ENCODE measurements at regions not wholly inside any gene's neighbourhood (a gene's known extent, or its start where the extent isn't known, plus 50 kb on each side); places are given as distances from the start of the nearest gene placed in this dataset.

DNA sequence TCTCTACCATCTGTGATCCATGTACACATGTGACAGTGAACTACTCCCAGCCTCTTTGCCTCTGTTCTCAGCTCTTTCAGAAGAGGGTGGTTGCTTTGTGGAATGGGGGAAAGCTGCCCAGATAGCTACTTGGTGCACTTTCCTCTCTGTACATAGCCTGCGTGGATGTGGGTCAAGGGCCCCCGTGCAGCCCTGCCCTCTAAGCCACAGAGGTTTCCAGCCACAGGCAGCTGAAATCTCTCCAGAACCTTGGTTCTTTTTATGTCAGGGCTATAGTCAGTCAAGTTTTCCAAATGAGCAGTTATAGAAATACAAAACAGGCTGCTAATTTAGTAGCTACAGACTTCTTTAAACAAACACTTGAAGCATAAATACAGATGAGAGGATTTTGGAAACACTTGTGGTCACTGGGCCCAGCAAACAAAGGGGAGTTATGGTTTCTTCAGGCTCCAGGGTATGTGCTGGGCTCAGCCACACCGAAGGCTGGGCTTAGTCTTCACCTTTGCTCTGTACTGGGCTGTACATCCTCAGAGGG lies 199.7 kb upstream of the ASIC2 start:
- H3K4me1 ChIP-seq (ENCODE audit: control insufficient read depth in 4 of 4, insufficient read depth in 4 of 4, low read length in 3 of 4) = no peaks in the 10 kb centered on the region
- H3K9ac ChIP-seq (ENCODE audit: low read depth in 1 of 2, low read length in 2 of 2) = no peak overlapping the region
- H3K27me3 ChIP-seq (ENCODE audit: control insufficient read depth in 4 of 4, insufficient read depth in 4 of 4, low read length in 3 of 4) = no peaks in the 10 kb centered on the region
- TF ChIP-seq JUND (IDR thresholded peaks at IDR 0.05) = no peak
- TF ChIP-seq, protein P1, sequence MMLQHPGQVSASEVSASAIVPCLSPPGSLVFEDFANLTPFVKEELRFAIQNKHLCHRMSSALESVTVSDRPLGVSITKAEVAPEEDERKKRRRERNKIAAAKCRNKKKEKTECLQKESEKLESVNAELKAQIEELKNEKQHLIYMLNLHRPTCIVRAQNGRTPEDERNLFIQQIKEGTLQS (IDR thresholded peaks at IDR 0.05) = no peak
- TF ChIP-seq YY1 (IDR thresholded peaks at IDR 0.05) = no peak
- TF ChIP-seq ZBTB33 (IDR thresholded peaks at IDR 0.05) = no peak
- H3K36me3 ChIP-seq (ENCODE audit: control insufficient read depth in 4 of 4, insufficient read depth in 3 of 4, low read depth in 1 of 4, low read length in 3 of 4) = no peaks in the 10 kb centered on the region
- no peaks in the 10 kb centered on the region for H3K9me3 ChIP-seq (ENCODE audit: control insufficient read depth in 4 of 4, low read length in 3 of 4)
- DNase-seq (ENCODE audit: low spot score) = no peak
- no peak overlapping the region for H3K27ac ChIP-seq (ENCODE audit: low read depth in 1 of 2, low read length in 2 of 2)
- WGBS = 64% methylated on average over 3 of the region's 3 CpGs
- no peak overlapping the region for H3K4me3 ChIP-seq (ENCODE audit: low read depth in 1 of 3, low read length in 3 of 3)

GRCh38 chr17:33493566-33493965 lies 200.5 kb upstream of the ASIC2 start:
- TF ChIP-seq RAD21 (IDR thresholded peaks at IDR 0.05) = no peak
- TF ChIP-seq YY1 (IDR thresholded peaks at IDR 0.05) = no peak
- TF ChIP-seq HNF4A (conservative IDR thresholded peaks at IDR 0.05) = no peak
- TF ChIP-seq FOXA2 (IDR thresholded peaks at IDR 0.05) = no peak
- no peak for TF ChIP-seq EGR1 (IDR thresholded peaks at IDR 0.05; ENCODE audit: low read depth in 2 of 2)
- TF ChIP-seq NR2F2 (IDR thresholded peaks at IDR 0.05) = no peak
- TF ChIP-seq GABPA (IDR thresholded peaks at IDR 0.05 in 1 of 2, conservative IDR thresholded peaks at IDR 0.05 in 1 of 2) = no peak
- no peak for TF ChIP-seq HNF4G (IDR thresholded peaks at IDR 0.05)
- no peak for TF ChIP-seq FOXA1 (IDR thresholded peaks at IDR 0.05)
- TF ChIP-seq, protein P2, sequence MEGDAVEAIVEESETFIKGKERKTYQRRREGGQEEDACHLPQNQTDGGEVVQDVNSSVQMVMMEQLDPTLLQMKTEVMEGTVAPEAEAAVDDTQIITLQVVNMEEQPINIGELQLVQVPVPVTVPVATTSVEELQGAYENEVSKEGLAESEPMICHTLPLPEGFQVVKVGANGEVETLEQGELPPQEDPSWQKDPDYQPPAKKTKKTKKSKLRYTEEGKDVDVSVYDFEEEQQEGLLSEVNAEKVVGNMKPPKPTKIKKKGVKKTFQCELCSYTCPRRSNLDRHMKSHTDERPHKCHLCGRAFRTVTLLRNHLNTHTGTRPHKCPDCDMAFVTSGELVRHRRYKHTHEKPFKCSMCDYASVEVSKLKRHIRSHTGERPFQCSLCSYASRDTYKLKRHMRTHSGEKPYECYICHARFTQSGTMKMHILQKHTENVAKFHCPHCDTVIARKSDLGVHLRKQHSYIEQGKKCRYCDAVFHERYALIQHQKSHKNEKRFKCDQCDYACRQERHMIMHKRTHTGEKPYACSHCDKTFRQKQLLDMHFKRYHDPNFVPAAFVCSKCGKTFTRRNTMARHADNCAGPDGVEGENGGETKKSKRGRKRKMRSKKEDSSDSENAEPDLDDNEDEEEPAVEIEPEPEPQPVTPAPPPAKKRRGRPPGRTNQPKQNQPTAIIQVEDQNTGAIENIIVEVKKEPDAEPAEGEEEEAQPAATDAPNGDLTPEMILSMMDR (IDR thresholded peaks at IDR 0.05; ENCODE audit: low read depth, low read length, missing input control) = no peak
- TF ChIP-seq TAF1 (conservative IDR thresholded peaks at IDR 0.05) = no peak
- TF ChIP-seq RXRA (IDR thresholded peaks at IDR 0.05) = no peak
- TF ChIP-seq, protein P1 (IDR thresholded peaks at IDR 0.05) = no peak
- TF ChIP-seq, protein P3, sequence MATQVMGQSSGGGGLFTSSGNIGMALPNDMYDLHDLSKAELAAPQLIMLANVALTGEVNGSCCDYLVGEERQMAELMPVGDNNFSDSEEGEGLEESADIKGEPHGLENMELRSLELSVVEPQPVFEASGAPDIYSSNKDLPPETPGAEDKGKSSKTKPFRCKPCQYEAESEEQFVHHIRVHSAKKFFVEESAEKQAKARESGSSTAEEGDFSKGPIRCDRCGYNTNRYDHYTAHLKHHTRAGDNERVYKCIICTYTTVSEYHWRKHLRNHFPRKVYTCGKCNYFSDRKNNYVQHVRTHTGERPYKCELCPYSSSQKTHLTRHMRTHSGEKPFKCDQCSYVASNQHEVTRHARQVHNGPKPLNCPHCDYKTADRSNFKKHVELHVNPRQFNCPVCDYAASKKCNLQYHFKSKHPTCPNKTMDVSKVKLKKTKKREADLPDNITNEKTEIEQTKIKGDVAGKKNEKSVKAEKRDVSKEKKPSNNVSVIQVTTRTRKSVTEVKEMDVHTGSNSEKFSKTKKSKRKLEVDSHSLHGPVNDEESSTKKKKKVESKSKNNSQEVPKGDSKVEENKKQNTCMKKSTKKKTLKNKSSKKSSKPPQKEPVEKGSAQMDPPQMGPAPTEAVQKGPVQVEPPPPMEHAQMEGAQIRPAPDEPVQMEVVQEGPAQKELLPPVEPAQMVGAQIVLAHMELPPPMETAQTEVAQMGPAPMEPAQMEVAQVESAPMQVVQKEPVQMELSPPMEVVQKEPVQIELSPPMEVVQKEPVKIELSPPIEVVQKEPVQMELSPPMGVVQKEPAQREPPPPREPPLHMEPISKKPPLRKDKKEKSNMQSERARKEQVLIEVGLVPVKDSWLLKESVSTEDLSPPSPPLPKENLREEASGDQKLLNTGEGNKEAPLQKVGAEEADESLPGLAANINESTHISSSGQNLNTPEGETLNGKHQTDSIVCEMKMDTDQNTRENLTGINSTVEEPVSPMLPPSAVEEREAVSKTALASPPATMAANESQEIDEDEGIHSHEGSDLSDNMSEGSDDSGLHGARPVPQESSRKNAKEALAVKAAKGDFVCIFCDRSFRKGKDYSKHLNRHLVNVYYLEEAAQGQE (IDR thresholded peaks at IDR 0.05) = no peak
- no peak for TF ChIP-seq SP1 (IDR thresholded peaks at IDR 0.05)
- TF ChIP-seq ZBTB33 (IDR thresholded peaks at IDR 0.05) = no peak
- TF ChIP-seq MAX (IDR thresholded peaks at IDR 0.05) = no peak
- no peak for TF ChIP-seq JUND (IDR thresholded peaks at IDR 0.05)
- Histone ChIP-seq H3K27me3 (ENCODE audit: control insufficient read depth in 4 of 4, insufficient read depth in 4 of 4, low read length in 3 of 4) (no peaks in the 10 kb centered on the region), H3K4me3 (ENCODE audit: low read depth in 1 of 3, low read length in 3 of 3) (no peak overlapping the region), H3K27ac (ENCODE audit: low read depth in 1 of 2, low read length in 2 of 2) (no peak overlapping the region), H3K9ac (ENCODE audit: low read depth in 1 of 2, low read length in 2 of 2) (no peak overlapping the region), H3K9me3 (ENCODE audit: control insufficient read depth in 4 of 4, low read length in 3 of 4) (no peaks in the 10 kb centered on the region), H3K4me1 (ENCODE audit: control insufficient read depth in 4 of 4, insufficient read depth in 4 of 4, low read length in 3 of 4) (no peaks in the 10 kb centered on the region), H3K36me3 (ENCODE audit: control insufficient read depth in 4 of 4, insufficient read depth in 3 of 4, low read depth in 1 of 4, low read length in 3 of 4) (no peaks in the 10 kb centered on the region)
- WGBS = 72% methylated on average over 5 of the region's 5 CpGs
- no peak for DNase-seq (ENCODE audit: low spot score)

Data from liver (tissue), 8 donors.